ENCODE measurements at regions not wholly inside any gene's neighbourhood (a gene's known extent, or its start where the extent isn't known, plus 50 kb on each side); places are given as distances from the start of the nearest gene placed in this dataset.

DNA sequence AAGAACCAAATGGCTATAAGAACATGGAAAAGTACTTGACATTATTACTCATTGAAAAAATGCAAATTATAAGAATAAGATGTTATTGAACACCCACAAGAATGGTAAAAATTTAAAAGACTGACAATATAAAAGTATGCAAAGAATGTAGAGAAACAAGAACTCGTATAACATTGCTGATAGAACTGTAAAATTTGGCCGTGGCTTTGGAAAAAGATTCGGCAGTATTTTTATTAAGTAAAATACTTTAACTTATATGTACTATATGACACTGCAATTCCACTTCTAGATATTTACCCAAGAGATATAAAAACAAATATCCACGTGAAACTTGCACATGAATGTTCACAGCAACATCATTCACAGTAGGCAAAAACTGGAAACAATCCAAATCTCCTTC, 239.2 kb downstream of the TPBG start:
- H3K27ac ChIP-seq = no peak overlapping the region
- DNase-seq (ENCODE audit: low read depth in 1 of 2, low spot score in 1 of 2) (no peak), ATAC-seq (no peak), FAIRE-seq (no peak)
- ChIA-PET POLR2A (no interaction called here), CTCF (no interaction called here)
- no peak overlapping the region for H3K4me3 ChIP-seq
- no peak for TF ChIP-seq HDAC2 (IDR thresholded peaks at IDR 0.05)
- TF ChIP-seq TP53 (CRISPR knock-in tag; IDR thresholded peaks at IDR 0.05) = no peak
- no peak for TF ChIP-seq HEYL (CRISPR knock-in tag; IDR thresholded peaks at IDR 0.05)
- no peaks in the 10 kb centered on the region for H3K4me1 ChIP-seq
- H3K9me3 ChIP-seq = no peaks in the 10 kb centered on the region
- 36% methylated on average over 4 of the region's 4 CpGs for WGBS (ENCODE audit: missing lambda C conversion rate)
- no peak overlapping the region for H3K4me2 ChIP-seq

DNA sequence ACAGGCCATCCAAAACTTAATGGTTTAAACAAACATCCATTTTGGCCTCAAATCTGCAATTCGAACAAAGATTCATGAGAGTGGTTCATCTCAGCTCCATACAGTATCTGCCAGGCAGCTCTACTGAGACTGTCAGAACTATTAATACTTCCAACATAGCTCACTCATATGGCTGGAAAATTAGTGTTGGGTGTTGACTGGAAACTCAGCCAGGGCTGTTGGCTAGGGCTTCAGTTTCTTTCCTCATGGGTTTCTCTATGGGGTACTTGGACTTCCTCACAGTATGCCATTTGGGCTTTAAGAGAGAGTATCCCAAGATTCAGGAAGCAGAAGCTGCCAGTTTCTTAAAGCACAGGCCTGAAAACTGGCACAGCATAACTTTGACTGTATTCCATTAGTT, 240.3 kb downstream of the TPBG start:
- H3K4me3 ChIP-seq = no peak overlapping the region
- TF ChIP-seq NFE2L2 (conservative IDR thresholded peaks at IDR 0.05; ENCODE audit: low read length) = no peak
- TF ChIP-seq CHD4 (IDR thresholded peaks at IDR 0.05; ENCODE audit: borderline replicate concordance) = no peak
- TF ChIP-seq GATA3 (IDR thresholded peaks at IDR 0.05; ENCODE audit: borderline replicate concordance) = no peak
- TF ChIP-seq ZSCAN20 (CRISPR knock-in tag; IDR thresholded peaks at IDR 0.05) = no peak
- TF ChIP-seq, protein P1, sequence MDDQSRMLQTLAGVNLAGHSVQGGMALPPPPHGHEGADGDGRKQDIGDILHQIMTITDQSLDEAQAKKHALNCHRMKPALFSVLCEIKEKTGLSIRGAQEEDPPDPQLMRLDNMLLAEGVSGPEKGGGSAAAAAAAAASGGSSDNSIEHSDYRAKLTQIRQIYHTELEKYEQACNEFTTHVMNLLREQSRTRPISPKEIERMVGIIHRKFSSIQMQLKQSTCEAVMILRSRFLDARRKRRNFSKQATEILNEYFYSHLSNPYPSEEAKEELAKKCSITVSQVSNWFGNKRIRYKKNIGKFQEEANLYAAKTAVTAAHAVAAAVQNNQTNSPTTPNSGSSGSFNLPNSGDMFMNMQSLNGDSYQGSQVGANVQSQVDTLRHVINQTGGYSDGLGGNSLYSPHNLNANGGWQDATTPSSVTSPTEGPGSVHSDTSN (IDR thresholded peaks at IDR 0.05) = no peak
- TF ChIP-seq MAFK (IDR thresholded peaks at IDR 0.05; ENCODE audit: partially characterized antibody) = no peak
- TF ChIP-seq EP300 (IDR thresholded peaks at IDR 0.05) = no peak
- TF ChIP-seq POLR2A (IDR thresholded peaks at IDR 0.05; ENCODE audit: low read length) = no peak
- FAIRE-seq (no peak), ATAC-seq (no peak), DNase-seq (ENCODE audit: low read depth in 1 of 2, low spot score in 1 of 2) (no peak)
- no peak overlapping the region for H3K4me2 ChIP-seq
- WGBS (ENCODE audit: missing lambda C conversion rate) = 32% methylated on average over 1 of the region's 1 CpG
- no peaks in the 10 kb centered on the region for H3K4me1 ChIP-seq
- no peak overlapping the region for H3K27ac ChIP-seq
- ChIA-PET POLR2A (no interaction called here), CTCF (no interaction called here)
- no peaks in the 10 kb centered on the region for H3K9me3 ChIP-seq

DNA sequence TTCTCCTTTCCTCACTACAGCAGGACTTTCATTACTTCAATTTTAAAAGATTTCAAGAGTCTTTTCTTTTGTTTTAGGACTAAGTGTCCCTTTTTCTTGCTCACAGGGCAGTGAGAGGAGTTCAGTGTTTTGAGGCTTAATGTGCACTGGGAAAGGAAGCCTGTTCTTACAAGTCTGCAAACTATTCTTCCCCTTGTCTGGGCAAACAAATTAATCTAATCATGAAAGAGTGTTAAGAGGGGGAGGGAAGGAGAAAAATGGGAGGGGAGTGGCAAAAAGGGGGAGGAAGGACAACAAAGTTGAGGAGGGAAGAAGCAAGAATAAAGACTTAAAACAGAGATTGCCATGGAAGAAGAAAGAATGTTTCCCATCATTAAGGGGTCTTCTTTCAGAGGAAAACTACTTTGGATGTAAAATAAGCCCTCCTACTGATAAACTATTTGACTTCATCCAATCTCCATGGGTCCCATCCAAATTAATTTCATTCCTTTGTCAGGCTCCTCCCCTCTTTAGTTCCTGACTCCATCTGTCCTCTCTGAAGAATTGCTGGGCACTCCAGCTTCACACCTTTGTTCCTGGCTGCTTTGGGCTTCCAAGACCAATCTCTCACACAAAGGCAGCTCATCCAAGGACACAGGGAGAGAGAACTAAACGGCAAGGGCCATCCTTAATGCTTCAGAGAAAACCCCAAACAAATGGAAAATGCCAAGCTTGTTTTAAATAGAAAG, 244.5 kb downstream of the TPBG start:
- Histone ChIP-seq H3K4me3 (no peak overlapping the region), H3K9me3 (no peaks in the 10 kb centered on the region), H3K4me2 (no peak overlapping the region), H3K4me1 (no peaks in the 10 kb centered on the region), H3K27ac (no peak overlapping the region)
- POLR2A ChIA-PET = no interaction called here
- DNase-seq (ENCODE audit: low read depth in 1 of 2, low spot score in 1 of 2) (no peak), FAIRE-seq (no peak), ATAC-seq (no peak)
- CTCF ChIA-PET = interaction anchor here (1.7 kb wide), 1 partner anchor 338 kb away, joined by 3 read pairs; no protein-coding TSS in a partner anchor
- TF ChIP-seq, protein P2, sequence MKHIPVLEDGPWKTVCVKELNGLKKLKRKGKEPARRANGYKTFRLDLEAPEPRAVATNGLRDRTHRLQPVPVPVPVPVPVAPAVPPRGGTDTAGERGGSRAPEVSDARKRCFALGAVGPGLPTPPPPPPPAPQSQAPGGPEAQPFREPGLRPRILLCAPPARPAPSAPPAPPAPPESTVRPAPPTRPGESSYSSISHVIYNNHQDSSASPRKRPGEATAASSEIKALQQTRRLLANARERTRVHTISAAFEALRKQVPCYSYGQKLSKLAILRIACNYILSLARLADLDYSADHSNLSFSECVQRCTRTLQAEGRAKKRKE (CRISPR knock-in tag; IDR thresholded peaks at IDR 0.05; ENCODE audit: low read depth) = no peak
- TF ChIP-seq RNF2 (IDR thresholded peaks at IDR 0.05; ENCODE audit: borderline replicate concordance, low read depth) (no peak), TFCP2L1 (CRISPR knock-in tag; IDR thresholded peaks at IDR 0.05) (no peak), HOXB5 (CRISPR knock-in tag; IDR thresholded peaks at IDR 0.05) (no peak), RARB (CRISPR knock-in tag; IDR thresholded peaks at IDR 0.05) (no peak), CEBPB (IDR thresholded peaks at IDR 0.05) (no peak), MAZ (IDR thresholded peaks at IDR 0.05; ENCODE audit: borderline replicate concordance, low read depth, low read length) (no peak), HOXB13 (CRISPR knock-in tag; IDR thresholded peaks at IDR 0.05; ENCODE audit: low read depth) (no peak), ZFP36 (IDR thresholded peaks at IDR 0.05; ENCODE audit: borderline replicate concordance, partially characterized antibody) (no peak), CBX8 (IDR thresholded peaks at IDR 0.05) (no peak), POLR2A (IDR thresholded peaks at IDR 0.05; ENCODE audit: low read length) (no peak), FOXS1 (CRISPR knock-in tag; IDR thresholded peaks at IDR 0.05) (no peak), ZC3H11A (IDR thresholded peaks at IDR 0.05) (no peak), BHLHE40 (IDR thresholded peaks at IDR 0.05; ENCODE audit: low read depth, low read length) (no peak)
- TF ChIP-seq, protein P3, sequence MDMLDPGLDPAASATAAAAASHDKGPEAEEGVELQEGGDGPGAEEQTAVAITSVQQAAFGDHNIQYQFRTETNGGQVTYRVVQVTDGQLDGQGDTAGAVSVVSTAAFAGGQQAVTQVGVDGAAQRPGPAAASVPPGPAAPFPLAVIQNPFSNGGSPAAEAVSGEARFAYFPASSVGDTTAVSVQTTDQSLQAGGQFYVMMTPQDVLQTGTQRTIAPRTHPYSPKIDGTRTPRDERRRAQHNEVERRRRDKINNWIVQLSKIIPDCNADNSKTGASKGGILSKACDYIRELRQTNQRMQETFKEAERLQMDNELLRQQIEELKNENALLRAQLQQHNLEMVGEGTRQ (IDR thresholded peaks at IDR 0.05) = no peak
- TF ChIP-seq, protein P4, sequence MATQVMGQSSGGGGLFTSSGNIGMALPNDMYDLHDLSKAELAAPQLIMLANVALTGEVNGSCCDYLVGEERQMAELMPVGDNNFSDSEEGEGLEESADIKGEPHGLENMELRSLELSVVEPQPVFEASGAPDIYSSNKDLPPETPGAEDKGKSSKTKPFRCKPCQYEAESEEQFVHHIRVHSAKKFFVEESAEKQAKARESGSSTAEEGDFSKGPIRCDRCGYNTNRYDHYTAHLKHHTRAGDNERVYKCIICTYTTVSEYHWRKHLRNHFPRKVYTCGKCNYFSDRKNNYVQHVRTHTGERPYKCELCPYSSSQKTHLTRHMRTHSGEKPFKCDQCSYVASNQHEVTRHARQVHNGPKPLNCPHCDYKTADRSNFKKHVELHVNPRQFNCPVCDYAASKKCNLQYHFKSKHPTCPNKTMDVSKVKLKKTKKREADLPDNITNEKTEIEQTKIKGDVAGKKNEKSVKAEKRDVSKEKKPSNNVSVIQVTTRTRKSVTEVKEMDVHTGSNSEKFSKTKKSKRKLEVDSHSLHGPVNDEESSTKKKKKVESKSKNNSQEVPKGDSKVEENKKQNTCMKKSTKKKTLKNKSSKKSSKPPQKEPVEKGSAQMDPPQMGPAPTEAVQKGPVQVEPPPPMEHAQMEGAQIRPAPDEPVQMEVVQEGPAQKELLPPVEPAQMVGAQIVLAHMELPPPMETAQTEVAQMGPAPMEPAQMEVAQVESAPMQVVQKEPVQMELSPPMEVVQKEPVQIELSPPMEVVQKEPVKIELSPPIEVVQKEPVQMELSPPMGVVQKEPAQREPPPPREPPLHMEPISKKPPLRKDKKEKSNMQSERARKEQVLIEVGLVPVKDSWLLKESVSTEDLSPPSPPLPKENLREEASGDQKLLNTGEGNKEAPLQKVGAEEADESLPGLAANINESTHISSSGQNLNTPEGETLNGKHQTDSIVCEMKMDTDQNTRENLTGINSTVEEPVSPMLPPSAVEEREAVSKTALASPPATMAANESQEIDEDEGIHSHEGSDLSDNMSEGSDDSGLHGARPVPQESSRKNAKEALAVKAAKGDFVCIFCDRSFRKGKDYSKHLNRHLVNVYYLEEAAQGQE (IDR thresholded peaks at IDR 0.05) = no peak
- TF ChIP-seq, protein P5, sequence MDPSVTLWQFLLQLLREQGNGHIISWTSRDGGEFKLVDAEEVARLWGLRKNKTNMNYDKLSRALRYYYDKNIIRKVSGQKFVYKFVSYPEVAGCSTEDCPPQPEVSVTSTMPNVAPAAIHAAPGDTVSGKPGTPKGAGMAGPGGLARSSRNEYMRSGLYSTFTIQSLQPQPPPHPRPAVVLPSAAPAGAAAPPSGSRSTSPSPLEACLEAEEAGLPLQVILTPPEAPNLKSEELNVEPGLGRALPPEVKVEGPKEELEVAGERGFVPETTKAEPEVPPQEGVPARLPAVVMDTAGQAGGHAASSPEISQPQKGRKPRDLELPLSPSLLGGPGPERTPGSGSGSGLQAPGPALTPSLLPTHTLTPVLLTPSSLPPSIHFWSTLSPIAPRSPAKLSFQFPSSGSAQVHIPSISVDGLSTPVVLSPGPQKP (IDR thresholded peaks at IDR 0.05; ENCODE audit: low read depth, low read length) = no peak
- TF ChIP-seq, protein P6, sequence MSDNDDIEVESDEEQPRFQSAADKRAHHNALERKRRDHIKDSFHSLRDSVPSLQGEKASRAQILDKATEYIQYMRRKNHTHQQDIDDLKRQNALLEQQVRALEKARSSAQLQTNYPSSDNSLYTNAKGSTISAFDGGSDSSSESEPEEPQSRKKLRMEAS (IDR thresholded peaks at IDR 0.05) = no peak
- WGBS (ENCODE audit: missing lambda C conversion rate) = 46% methylated on average over 1 of the region's 1 CpG
